ENCODE measurements at regions not wholly inside any gene's neighbourhood (a gene's known extent, or its start where the extent isn't known, plus 50 kb on each side); places are given as distances from the start of the nearest gene placed in this dataset.
"Not testable (repeated sequence)": the region's sequence is repeated elsewhere in the genome, so short reads cannot be mapped to it uniquely, and the experiment has no call there.

DNA sequence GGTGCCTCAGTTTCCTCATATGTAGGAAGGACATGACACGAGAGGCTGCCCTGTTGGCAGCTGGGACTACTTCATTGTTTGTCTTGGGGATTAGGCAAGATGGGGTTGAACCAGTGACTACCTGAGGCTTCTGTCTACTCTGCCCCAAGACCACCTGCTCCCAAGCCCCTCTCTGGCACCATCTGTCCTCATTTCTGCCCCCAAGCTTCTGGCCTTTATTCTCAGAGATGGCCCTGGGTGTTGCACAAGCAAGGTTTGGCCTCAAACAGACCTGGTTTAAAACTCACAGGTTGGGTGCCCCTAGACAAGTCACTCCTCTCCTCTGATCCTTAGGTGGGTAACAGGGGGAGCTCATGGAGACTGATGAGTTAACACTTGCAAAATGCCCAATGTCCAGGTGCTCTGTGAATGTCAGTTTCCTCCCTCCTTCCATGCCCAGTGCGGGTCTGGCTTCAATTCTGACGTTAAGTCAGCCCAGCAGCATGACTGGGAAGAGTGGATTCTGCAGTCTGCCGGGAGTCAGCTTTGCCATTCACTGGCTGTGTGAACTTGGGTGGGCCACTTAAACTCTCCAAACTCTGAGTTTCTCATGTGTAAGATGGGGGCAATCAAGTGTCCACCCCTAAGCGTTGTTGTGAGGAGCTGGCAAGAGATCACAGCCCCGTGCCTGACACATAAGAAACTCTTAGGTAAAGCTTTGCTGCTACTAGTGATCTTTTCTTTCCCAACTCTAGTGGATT lies 84.5 kb upstream of the TOX2 start:
- no peak overlapping the region for H3K27ac ChIP-seq (ENCODE audit: low read length)
- no peak overlapping the region for H3K4me3 ChIP-seq (ENCODE audit: low read length)
- intact Hi-C loops (cut with micrococcal nuclease), result no loop called here
- H3K9me3 ChIP-seq (ENCODE audit: control insufficient read depth, insufficient read depth, low read length), result no peaks in the 10 kb centered on the region
- no peaks in the 10 kb centered on the region for H3K4me1 ChIP-seq (ENCODE audit: control insufficient read depth, insufficient read depth, low read length)
- DNase-seq (no peak), ATAC-seq (no peak)
- Mint-ChIP-seq H3K36me3 (no peaks in the 10 kb centered on the region), H3K4me1 (peaks cover 0 to 6% of the 10 kb centered on the region in 2 donors), H3K27me3 (ENCODE audit: low read depth in 2 of 2) (peaks cover 54 to 72% of the 10 kb centered on the region in 2 donors), H3K27ac (no peak overlapping the region), H3K4me3 (no peak overlapping the region), H3K9me3 (no peaks in the 10 kb centered on the region)
- H3K27me3 ChIP-seq (ENCODE audit: control insufficient read depth, insufficient read depth, low read length), result peaks cover 7% of the 10 kb centered on the region
- no peaks in the 10 kb centered on the region for H3K36me3 ChIP-seq (ENCODE audit: control insufficient read depth, insufficient read depth, low read length)
- TF ChIP-seq, protein P1, sequence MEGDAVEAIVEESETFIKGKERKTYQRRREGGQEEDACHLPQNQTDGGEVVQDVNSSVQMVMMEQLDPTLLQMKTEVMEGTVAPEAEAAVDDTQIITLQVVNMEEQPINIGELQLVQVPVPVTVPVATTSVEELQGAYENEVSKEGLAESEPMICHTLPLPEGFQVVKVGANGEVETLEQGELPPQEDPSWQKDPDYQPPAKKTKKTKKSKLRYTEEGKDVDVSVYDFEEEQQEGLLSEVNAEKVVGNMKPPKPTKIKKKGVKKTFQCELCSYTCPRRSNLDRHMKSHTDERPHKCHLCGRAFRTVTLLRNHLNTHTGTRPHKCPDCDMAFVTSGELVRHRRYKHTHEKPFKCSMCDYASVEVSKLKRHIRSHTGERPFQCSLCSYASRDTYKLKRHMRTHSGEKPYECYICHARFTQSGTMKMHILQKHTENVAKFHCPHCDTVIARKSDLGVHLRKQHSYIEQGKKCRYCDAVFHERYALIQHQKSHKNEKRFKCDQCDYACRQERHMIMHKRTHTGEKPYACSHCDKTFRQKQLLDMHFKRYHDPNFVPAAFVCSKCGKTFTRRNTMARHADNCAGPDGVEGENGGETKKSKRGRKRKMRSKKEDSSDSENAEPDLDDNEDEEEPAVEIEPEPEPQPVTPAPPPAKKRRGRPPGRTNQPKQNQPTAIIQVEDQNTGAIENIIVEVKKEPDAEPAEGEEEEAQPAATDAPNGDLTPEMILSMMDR (IDR thresholded peaks at IDR 0.05), result no peak
- WGBS (ENCODE audit: insufficient coverage), result 88% methylated on average over 6 of the region's 6 CpGs

DNA sequence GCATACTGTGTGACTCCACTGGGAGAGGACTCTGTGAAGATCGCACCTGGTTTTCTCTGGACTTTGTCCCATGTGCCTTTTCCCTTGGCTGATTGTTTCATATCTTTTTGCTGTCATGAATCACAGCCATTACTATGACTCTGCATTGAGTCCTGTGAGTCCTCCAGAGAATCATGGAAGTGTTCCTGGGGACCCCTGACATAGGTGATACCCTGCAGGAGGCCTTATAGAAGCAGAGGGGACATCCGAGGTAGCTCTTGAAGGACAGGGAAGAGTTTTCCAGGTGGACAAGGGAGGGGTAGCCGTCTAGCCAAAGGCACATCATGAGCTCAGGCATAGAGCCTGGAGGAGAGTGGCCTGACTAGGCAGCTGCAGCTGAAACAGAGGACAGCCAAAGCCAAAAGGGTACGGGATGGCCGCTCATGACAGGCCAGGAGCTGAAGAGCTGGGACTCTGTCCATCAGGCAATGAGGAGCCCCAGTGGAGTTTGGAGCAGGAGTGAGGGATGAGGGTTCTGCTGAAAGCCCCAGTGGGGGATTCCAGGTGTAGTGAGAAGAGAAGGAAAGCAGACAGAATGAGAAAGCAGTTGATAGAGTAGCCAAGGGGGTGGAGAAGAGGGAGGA lies 86.6 kb upstream of the TOX2 start:
- Histone ChIP-seq H3K27ac (ENCODE audit: low read length) (no peak overlapping the region), H3K36me3 (ENCODE audit: control insufficient read depth, insufficient read depth, low read length) (no peaks in the 10 kb centered on the region), H3K9me3 (ENCODE audit: control insufficient read depth, insufficient read depth, low read length) (no peaks in the 10 kb centered on the region), H3K4me3 (ENCODE audit: low read length) (no peak overlapping the region), H3K4me1 (ENCODE audit: control insufficient read depth, insufficient read depth, low read length) (no peaks in the 10 kb centered on the region), H3K27me3 (ENCODE audit: control insufficient read depth, insufficient read depth, low read length) (peaks cover 7% of the 10 kb centered on the region)
- TF ChIP-seq, protein P1 (IDR thresholded peaks at IDR 0.05), result no peak
- intact Hi-C loops (cut with micrococcal nuclease), result no loop called here
- H3K27ac Mint-ChIP-seq, result no peak overlapping the region
- no peak overlapping the region for H3K4me3 Mint-ChIP-seq
- 86% methylated on average over 5 of the region's 5 CpGs for WGBS (ENCODE audit: insufficient coverage)
- no peaks in the 10 kb centered on the region for H3K36me3 Mint-ChIP-seq
- H3K9me3 Mint-ChIP-seq, result no peaks in the 10 kb centered on the region
- DNase-seq (no peak), ATAC-seq (no peak)
- H3K4me1 Mint-ChIP-seq, result peaks cover 0 to 6% of the 10 kb centered on the region in 2 donors
- H3K27me3 Mint-ChIP-seq (ENCODE audit: low read depth in 2 of 2), result peaks cover 57 to 69% of the 10 kb centered on the region in 2 donors

DNA sequence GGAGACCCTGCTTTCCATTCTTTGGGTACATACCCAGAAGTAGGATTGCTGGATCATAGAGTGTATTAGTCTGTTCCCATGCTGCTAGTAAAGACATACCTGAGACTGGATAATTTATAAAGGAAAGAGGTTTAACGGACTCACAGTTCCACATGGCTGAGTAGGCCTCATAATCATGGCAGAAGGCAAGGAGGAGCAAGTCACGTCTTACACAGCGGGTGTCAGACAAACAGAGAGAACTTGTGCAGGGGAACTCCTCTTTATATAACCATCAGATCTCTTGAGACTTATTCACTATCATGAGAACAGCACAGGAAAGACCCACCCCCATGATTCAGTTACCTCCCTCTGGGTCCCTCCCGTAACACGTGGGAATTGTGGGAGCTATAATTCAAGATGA lies 87.7 kb upstream of the TOX2 start:
- ATAC-seq; H3K4me1 Mint-ChIP-seq; H3K27ac ChIP-seq (ENCODE audit: low read length); H3K36me3 ChIP-seq (ENCODE audit: control insufficient read depth, insufficient read depth, low read length); H3K36me3 Mint-ChIP-seq; DNase-seq; H3K4me1 ChIP-seq (ENCODE audit: control insufficient read depth, insufficient read depth, low read length); H3K27me3 ChIP-seq (ENCODE audit: control insufficient read depth, insufficient read depth, low read length); H3K9me3 ChIP-seq (ENCODE audit: control insufficient read depth, insufficient read depth, low read length); intact Hi-C loops (cut with micrococcal nuclease); H3K9me3 Mint-ChIP-seq; H3K4me3 ChIP-seq (ENCODE audit: low read length); H3K27ac Mint-ChIP-seq; H3K4me3 Mint-ChIP-seq: not testable (repeated sequence)
- WGBS (ENCODE audit: insufficient coverage), result 70% methylated on average over 3 of the region's 5 CpGs
- peaks cover 52 to 69% of the 10 kb centered on the region in 2 donors for H3K27me3 Mint-ChIP-seq (ENCODE audit: low read depth in 2 of 2)

DNA sequence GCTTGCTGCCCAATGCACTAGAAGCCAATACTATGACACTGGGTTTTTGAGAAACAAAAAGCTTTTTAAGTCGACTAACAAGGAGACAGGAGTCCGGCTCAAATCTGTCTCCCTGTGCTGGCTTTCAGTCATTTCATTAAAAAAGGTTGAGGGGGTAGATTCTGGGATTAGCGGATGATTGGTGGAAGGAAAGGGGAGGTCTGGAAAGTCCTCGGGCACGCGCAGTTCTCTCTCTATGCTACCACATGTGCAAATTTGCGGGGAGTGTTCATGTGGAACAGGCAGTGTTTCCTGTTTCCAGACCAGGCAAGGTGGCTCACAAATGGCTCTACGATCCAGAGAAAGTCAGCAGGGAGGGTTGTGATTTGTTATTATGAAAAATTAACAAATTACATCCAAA lies 89.1 kb upstream of the TOX2 start:
- TF ChIP-seq, protein P1 (IDR thresholded peaks at IDR 0.05), result no peak
- no peaks in the 10 kb centered on the region for H3K9me3 ChIP-seq (ENCODE audit: control insufficient read depth, insufficient read depth, low read length)

More for the DNA sequence above, 89.1 kb upstream of the TOX2 start:
- peaks cover 0 to 6% of the 10 kb centered on the region in 2 donors for H3K4me1 Mint-ChIP-seq
- Histone ChIP-seq H3K4me3 (ENCODE audit: low read length) (no peak overlapping the region), H3K36me3 (ENCODE audit: control insufficient read depth, insufficient read depth, low read length) (no peaks in the 10 kb centered on the region), H3K4me1 (ENCODE audit: control insufficient read depth, insufficient read depth, low read length) (no peaks in the 10 kb centered on the region), H3K27ac (ENCODE audit: low read length) (no peak overlapping the region), H3K27me3 (ENCODE audit: control insufficient read depth, insufficient read depth, low read length) (peaks cover 3% of the 10 kb centered on the region)
- H3K4me3 Mint-ChIP-seq, result no peak overlapping the region
- 68% methylated on average over 7 of the region's 8 CpGs for WGBS (ENCODE audit: insufficient coverage)
- intact Hi-C loops (cut with micrococcal nuclease), result no loop called here
- ATAC-seq (no peak), DNase-seq (no peak)
- H3K9me3 Mint-ChIP-seq, result no peaks in the 10 kb centered on the region
- H3K27ac Mint-ChIP-seq, result no peak overlapping the region
- H3K27me3 Mint-ChIP-seq (ENCODE audit: low read depth in 2 of 2), result peaks cover 50 to 71% of the 10 kb centered on the region in 2 donors
- H3K36me3 Mint-ChIP-seq, result no peaks in the 10 kb centered on the region

All from natural killer cell (primary cell).